ENCODE measurements at regions not wholly inside any gene's neighbourhood (a gene's known extent, or its start where the extent isn't known, plus 50 kb on each side); places are given as distances from the start of the nearest gene placed in this dataset.

DNA sequence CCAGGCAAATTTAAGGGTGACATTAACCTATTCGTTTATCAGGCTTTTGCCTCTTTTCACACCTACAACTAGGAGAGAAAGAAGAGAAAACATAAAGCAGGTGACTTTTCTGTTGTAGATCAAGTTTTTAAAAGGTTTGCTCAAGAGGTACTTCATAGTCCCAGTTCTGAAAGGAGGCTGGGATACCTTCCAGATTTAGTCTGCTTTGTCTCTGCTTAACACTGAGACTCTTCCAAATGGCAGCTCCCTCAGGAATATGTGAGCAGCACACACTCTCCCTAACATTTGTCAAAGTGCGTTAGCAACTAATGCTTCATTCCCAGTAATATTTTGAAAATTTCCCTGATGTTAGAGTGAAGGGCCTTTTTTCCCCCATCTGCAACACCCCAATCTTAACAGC, 133.7 kb upstream of the RASSF8 start:
- Histone ChIP-seq H4K20me1 (ENCODE audit: insufficient read depth, low read length) (no peaks in the 10 kb centered on the region), H3K4me3 (ENCODE audit: low read depth in 1 of 2, low read length in 2 of 2) (no peak overlapping the region), H3K79me2 (ENCODE audit: insufficient read depth, low read length) (no peaks in the 10 kb centered on the region), H3K27me3 (ENCODE audit: insufficient read depth, low read length, poor library complexity) (peaks cover 8% of the 10 kb centered on the region), H3K27ac (ENCODE audit: low read length) (no peak overlapping the region), H3K4me2 (ENCODE audit: insufficient read depth, low read length) (no peak overlapping the region), H3K9ac (ENCODE audit: low read depth, low read length) (no peak overlapping the region), H3K4me1 (ENCODE audit: insufficient read depth, low read length) (no peaks in the 10 kb centered on the region), H3K9me3 (ENCODE audit: insufficient read depth, low read length, severe bottlenecking) (no peaks in the 10 kb centered on the region), H3K36me3 (ENCODE audit: insufficient read depth, low read length) (no peaks in the 10 kb centered on the region), H2AFZ (ENCODE audit: low read depth, low read length) (no peak overlapping the region)
- no peak for DNase-seq
- no peak for ATAC-seq (ENCODE audit: insufficient read depth, low read depth)
- TF ChIP-seq, protein P1, sequence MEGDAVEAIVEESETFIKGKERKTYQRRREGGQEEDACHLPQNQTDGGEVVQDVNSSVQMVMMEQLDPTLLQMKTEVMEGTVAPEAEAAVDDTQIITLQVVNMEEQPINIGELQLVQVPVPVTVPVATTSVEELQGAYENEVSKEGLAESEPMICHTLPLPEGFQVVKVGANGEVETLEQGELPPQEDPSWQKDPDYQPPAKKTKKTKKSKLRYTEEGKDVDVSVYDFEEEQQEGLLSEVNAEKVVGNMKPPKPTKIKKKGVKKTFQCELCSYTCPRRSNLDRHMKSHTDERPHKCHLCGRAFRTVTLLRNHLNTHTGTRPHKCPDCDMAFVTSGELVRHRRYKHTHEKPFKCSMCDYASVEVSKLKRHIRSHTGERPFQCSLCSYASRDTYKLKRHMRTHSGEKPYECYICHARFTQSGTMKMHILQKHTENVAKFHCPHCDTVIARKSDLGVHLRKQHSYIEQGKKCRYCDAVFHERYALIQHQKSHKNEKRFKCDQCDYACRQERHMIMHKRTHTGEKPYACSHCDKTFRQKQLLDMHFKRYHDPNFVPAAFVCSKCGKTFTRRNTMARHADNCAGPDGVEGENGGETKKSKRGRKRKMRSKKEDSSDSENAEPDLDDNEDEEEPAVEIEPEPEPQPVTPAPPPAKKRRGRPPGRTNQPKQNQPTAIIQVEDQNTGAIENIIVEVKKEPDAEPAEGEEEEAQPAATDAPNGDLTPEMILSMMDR (IDR thresholded peaks at IDR 0.05; ENCODE audit: borderline replicate concordance, extremely low read depth, low read length, poor library complexity, severe bottlenecking), result no peak
- TF ChIP-seq EZH2 (IDR thresholded peaks at IDR 0.05; ENCODE audit: borderline replicate concordance, low read depth, low read length, severe bottlenecking), result no peak

DNA sequence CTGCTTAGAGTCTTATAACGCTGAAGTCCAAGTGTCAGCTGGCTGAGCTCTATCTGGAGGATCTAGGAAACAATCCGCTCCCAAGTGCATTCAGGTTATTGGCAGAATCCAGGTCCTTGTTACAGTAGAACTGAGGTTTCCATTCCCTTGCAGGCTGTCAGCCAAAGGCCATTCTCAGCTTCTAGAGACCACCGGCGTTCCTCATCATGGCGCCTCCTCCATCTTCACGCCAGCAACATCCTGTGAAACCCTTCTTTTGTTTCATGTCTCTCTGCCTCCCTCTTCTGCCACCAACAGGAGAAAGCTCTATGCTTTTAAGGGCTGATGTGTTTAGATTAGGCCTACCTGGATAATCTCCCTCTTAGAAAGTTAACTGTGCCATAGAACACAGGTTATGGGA, 133.0 kb upstream of the RASSF8 start:
- no peak overlapping the region for H3K4me3 ChIP-seq (ENCODE audit: low read depth in 1 of 2, low read length in 2 of 2)
- DNase-seq (no peak), ATAC-seq (ENCODE audit: insufficient read depth, low read depth) (no peak)
- H3K27ac ChIP-seq (ENCODE audit: low read length), result no peak overlapping the region
- no peak overlapping the region for H3K4me2 ChIP-seq (ENCODE audit: insufficient read depth, low read length)
- H3K4me1 ChIP-seq (ENCODE audit: insufficient read depth, low read length), result no peaks in the 10 kb centered on the region
- H3K27me3 ChIP-seq (ENCODE audit: insufficient read depth, low read length, poor library complexity), result peaks cover 8% of the 10 kb centered on the region
- H3K9ac ChIP-seq (ENCODE audit: low read depth, low read length), result no peak overlapping the region
- TF ChIP-seq, protein P1 (IDR thresholded peaks at IDR 0.05; ENCODE audit: borderline replicate concordance, extremely low read depth, low read length, poor library complexity, severe bottlenecking), result no peak
- no peak for TF ChIP-seq EZH2 (IDR thresholded peaks at IDR 0.05; ENCODE audit: borderline replicate concordance, low read depth, low read length, severe bottlenecking)
- H3K9me3 ChIP-seq (ENCODE audit: insufficient read depth, low read length, severe bottlenecking), result no peaks in the 10 kb centered on the region
- H4K20me1 ChIP-seq (ENCODE audit: insufficient read depth, low read length), result no peaks in the 10 kb centered on the region
- no peaks in the 10 kb centered on the region for H3K36me3 ChIP-seq (ENCODE audit: insufficient read depth, low read length)
- H2AFZ ChIP-seq (ENCODE audit: low read depth, low read length), result no peak overlapping the region
- no peaks in the 10 kb centered on the region for H3K79me2 ChIP-seq (ENCODE audit: insufficient read depth, low read length)

GRCh38 chr12:25827141-25827540, 131.3 kb upstream of the RASSF8 start:
- Histone ChIP-seq H3K27ac (ENCODE audit: low read length) (no peak overlapping the region), H3K4me1 (ENCODE audit: insufficient read depth, low read length) (no peaks in the 10 kb centered on the region), H4K20me1 (ENCODE audit: insufficient read depth, low read length) (no peaks in the 10 kb centered on the region), H2AFZ (ENCODE audit: low read depth, low read length) (no peak overlapping the region), H3K4me2 (ENCODE audit: insufficient read depth, low read length) (no peak overlapping the region), H3K79me2 (ENCODE audit: insufficient read depth, low read length) (no peaks in the 10 kb centered on the region), H3K9me3 (ENCODE audit: insufficient read depth, low read length, severe bottlenecking) (no peaks in the 10 kb centered on the region), H3K4me3 (ENCODE audit: low read depth in 1 of 2, low read length in 2 of 2) (no peak overlapping the region), H3K9ac (ENCODE audit: low read depth, low read length) (no peak overlapping the region), H3K27me3 (ENCODE audit: insufficient read depth, low read length, poor library complexity) (peaks cover 8% of the 10 kb centered on the region), H3K36me3 (ENCODE audit: insufficient read depth, low read length) (no peaks in the 10 kb centered on the region)
- ATAC-seq (ENCODE audit: insufficient read depth, low read depth), result no peak
- TF ChIP-seq, protein P1 (IDR thresholded peaks at IDR 0.05; ENCODE audit: borderline replicate concordance, extremely low read depth, low read length, poor library complexity, severe bottlenecking), result no peak
- TF ChIP-seq EZH2 (IDR thresholded peaks at IDR 0.05; ENCODE audit: borderline replicate concordance, low read depth, low read length, severe bottlenecking), result no peak
- DNase-seq, result no peak

GRCh38 chr12:25827747-25828146, 130.7 kb upstream of the RASSF8 start:
- Histone ChIP-seq H3K27ac (ENCODE audit: low read length) (no peak overlapping the region), H4K20me1 (ENCODE audit: insufficient read depth, low read length) (no peaks in the 10 kb centered on the region), H3K4me3 (ENCODE audit: low read depth in 1 of 2, low read length in 2 of 2) (no peak overlapping the region), H3K36me3 (ENCODE audit: insufficient read depth, low read length) (no peaks in the 10 kb centered on the region), H3K4me2 (ENCODE audit: insufficient read depth, low read length) (no peak overlapping the region), H2AFZ (ENCODE audit: low read depth, low read length) (no peak overlapping the region), H3K9me3 (ENCODE audit: insufficient read depth, low read length, severe bottlenecking) (no peaks in the 10 kb centered on the region), H3K27me3 (ENCODE audit: insufficient read depth, low read length, poor library complexity) (peaks cover 8% of the 10 kb centered on the region), H3K4me1 (ENCODE audit: insufficient read depth, low read length) (no peaks in the 10 kb centered on the region), H3K79me2 (ENCODE audit: insufficient read depth, low read length) (no peaks in the 10 kb centered on the region), H3K9ac (ENCODE audit: low read depth, low read length) (no peak overlapping the region)
- no peak for TF ChIP-seq EZH2 (IDR thresholded peaks at IDR 0.05; ENCODE audit: borderline replicate concordance, low read depth, low read length, severe bottlenecking)
- TF ChIP-seq, protein P1 (IDR thresholded peaks at IDR 0.05; ENCODE audit: borderline replicate concordance, extremely low read depth, low read length, poor library complexity, severe bottlenecking), result no peak
- ATAC-seq (ENCODE audit: insufficient read depth, low read depth) (no peak), DNase-seq (no peak)

Measured in DND-41 (cell line).